ENCODE measurements at regions not wholly inside any gene's neighbourhood (a gene's known extent, or its start where the extent isn't known, plus 50 kb on each side); places are given as distances from the start of the nearest gene placed in this dataset.
"Not testable (repeated sequence)": the region's sequence is repeated elsewhere in the genome, so short reads cannot be mapped to it uniquely, and the experiment has no call there.

- Histone ChIP-seq H3K4me3 (ENCODE audit: low read depth, low read length) (no peak overlapping the region), H3K27ac (no peak overlapping the region), H3K9me3 (ENCODE audit: severe bottlenecking) (no peaks in the 10 kb centered on the region), H3K36me3 (no peaks in the 10 kb centered on the region), H3K27me3 (ENCODE audit: insufficient read depth, low read depth, severe bottlenecking) (no peaks in the 10 kb centered on the region)
- TF ChIP-seq, protein P1, sequence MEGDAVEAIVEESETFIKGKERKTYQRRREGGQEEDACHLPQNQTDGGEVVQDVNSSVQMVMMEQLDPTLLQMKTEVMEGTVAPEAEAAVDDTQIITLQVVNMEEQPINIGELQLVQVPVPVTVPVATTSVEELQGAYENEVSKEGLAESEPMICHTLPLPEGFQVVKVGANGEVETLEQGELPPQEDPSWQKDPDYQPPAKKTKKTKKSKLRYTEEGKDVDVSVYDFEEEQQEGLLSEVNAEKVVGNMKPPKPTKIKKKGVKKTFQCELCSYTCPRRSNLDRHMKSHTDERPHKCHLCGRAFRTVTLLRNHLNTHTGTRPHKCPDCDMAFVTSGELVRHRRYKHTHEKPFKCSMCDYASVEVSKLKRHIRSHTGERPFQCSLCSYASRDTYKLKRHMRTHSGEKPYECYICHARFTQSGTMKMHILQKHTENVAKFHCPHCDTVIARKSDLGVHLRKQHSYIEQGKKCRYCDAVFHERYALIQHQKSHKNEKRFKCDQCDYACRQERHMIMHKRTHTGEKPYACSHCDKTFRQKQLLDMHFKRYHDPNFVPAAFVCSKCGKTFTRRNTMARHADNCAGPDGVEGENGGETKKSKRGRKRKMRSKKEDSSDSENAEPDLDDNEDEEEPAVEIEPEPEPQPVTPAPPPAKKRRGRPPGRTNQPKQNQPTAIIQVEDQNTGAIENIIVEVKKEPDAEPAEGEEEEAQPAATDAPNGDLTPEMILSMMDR (IDR thresholded peaks at IDR 0.05; ENCODE audit: low read depth, low read length) = no peak
- DNase-seq = no peak
Measured at GRCh38 chr1:115534106-115534505, 107.7 kb upstream of the VANGL1 start.

GRCh38 chr1:115531631-115532264 is 110.0 kb upstream of the VANGL1 start:
- Histone ChIP-seq H3K27me3 (ENCODE audit: insufficient read depth, low read depth, severe bottlenecking) (no peaks in the 10 kb centered on the region), H3K36me3 (no peaks in the 10 kb centered on the region), H3K27ac (no peak overlapping the region), H3K9me3 (ENCODE audit: severe bottlenecking) (no peaks in the 10 kb centered on the region), H3K4me3 (ENCODE audit: low read depth, low read length) (no peak overlapping the region)
- DNase-seq = no peak
- TF ChIP-seq, protein P1 (IDR thresholded peaks at IDR 0.05; ENCODE audit: low read depth, low read length) = no peak

- Histone ChIP-seq H3K4me3 (ENCODE audit: low read depth, low read length) (no peak overlapping the region), H3K9me3 (ENCODE audit: severe bottlenecking) (no peaks in the 10 kb centered on the region), H3K27me3 (ENCODE audit: insufficient read depth, low read depth, severe bottlenecking) (no peaks in the 10 kb centered on the region), H3K36me3 (no peaks in the 10 kb centered on the region), H3K27ac (no peak overlapping the region)
- TF ChIP-seq, protein P1 (IDR thresholded peaks at IDR 0.05; ENCODE audit: low read depth, low read length) = no peak
- no peak for DNase-seq
Measured at GRCh38 chr1:115530407-115530806, 111.4 kb upstream of the VANGL1 start.

- H3K4me3 ChIP-seq (ENCODE audit: low read depth, low read length) = no peak overlapping the region
- no peaks in the 10 kb centered on the region for H3K27me3 ChIP-seq (ENCODE audit: insufficient read depth, low read depth, severe bottlenecking)
- DNase-seq = no peak
- H3K9me3 ChIP-seq (ENCODE audit: severe bottlenecking) = no peaks in the 10 kb centered on the region
- TF ChIP-seq, protein P1 (IDR thresholded peaks at IDR 0.05; ENCODE audit: low read depth, low read length) = no peak
- no peak overlapping the region for H3K27ac ChIP-seq
- H3K36me3 ChIP-seq = no peaks in the 10 kb centered on the region
Measured at GRCh38 chr1:115529216-115529897, 112.4 kb upstream of the VANGL1 start.

DNA sequence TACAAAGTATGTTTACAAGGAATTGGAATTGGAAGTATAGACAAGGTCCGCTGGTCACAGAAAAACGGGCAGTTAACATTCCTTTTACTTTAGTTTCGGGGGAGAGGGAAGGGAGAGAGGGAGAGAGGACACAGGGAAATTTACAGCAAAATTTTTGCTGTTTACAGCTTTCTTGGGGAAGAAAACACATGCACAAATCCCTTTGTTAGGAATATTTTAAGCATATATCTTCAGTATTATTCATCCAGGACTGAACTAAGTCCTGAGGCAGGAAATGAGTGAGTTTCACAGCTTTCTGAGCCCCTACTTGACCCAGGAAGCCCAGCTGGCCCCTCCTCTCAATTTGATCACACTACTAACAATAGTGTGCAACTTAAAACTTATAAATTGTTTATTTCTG is 113.4 kb upstream of the VANGL1 start:
- DNase-seq, H3K27ac ChIP-seq: not testable (repeated sequence)

GRCh38 chr1:115527746-115528145 is 114.0 kb upstream of the VANGL1 start:
- no peaks in the 10 kb centered on the region for H3K9me3 ChIP-seq (ENCODE audit: severe bottlenecking)
- no peak overlapping the region for H3K4me3 ChIP-seq (ENCODE audit: low read depth, low read length)
- TF ChIP-seq, protein P1 (IDR thresholded peaks at IDR 0.05; ENCODE audit: low read depth, low read length) = no peak
- H3K27ac ChIP-seq = no peak overlapping the region
- H3K36me3 ChIP-seq = no peaks in the 10 kb centered on the region
- no peaks in the 10 kb centered on the region for H3K27me3 ChIP-seq (ENCODE audit: insufficient read depth, low read depth, severe bottlenecking)
- no peak for DNase-seq

More for the DNA sequence above, 113.4 kb upstream of the VANGL1 start:
- H3K4me3 ChIP-seq (ENCODE audit: low read depth, low read length); H3K27me3 ChIP-seq (ENCODE audit: insufficient read depth, low read depth, severe bottlenecking); H3K9me3 ChIP-seq (ENCODE audit: severe bottlenecking); H3K36me3 ChIP-seq: not testable (repeated sequence)
